Neural cell (in vitro differentiated cells): ENCODE measurements at regions not wholly inside any gene's neighbourhood (a gene's known extent, or its start where the extent isn't known, plus 50 kb on each side); places are given as distances from the start of the nearest gene placed in this dataset.

Experiments
- EP300 ChIP-seq: fragments of 450-650 bp; conservative IDR thresholded peaks from 2 replicates; pipeline ENCODE4 v1.6.1; 2014; ENCODE audit warnings: antibody characterized with exemption, mild to moderate bottlenecking, moderate library complexity; ENCODE audit not compliant: poor library complexity, severe bottlenecking
- EZH2 ChIP-seq: fragments of 200-600, 300-800 bp; shearing (Covaris generic), sonication (generic); IDR thresholded peaks from 2 replicates; pipeline ENCODE4 v1.6.1; 2014; ENCODE audit warnings: antibody characterized with exemption, low read length, borderline replicate concordance, mild to moderate bottlenecking; ENCODE audit not compliant: insufficient read depth, poor library complexity, severe bottlenecking
- TAF1 ChIP-seq: IDR thresholded peaks from 2 replicates; pipeline ENCODE4 v1.6.1; 2012; ENCODE audit warnings: low read depth
- TF ChIP-seq, protein P1 (sequence below): fragments of 450-650 bp; IDR thresholded peaks from 2 replicates; pipeline ENCODE4 v1.5.1; 2014; ENCODE audit warnings: antibody characterized with exemption, mild to moderate bottlenecking, moderate library complexity; ENCODE audit not compliant: poor library complexity, severe bottlenecking
- TF ChIP-seq, protein P2 (sequence below): IDR thresholded peaks from 2 replicates; pipeline ENCODE4 v1.6.1; 2012; ENCODE audit warnings: borderline replicate concordance

DNA sequence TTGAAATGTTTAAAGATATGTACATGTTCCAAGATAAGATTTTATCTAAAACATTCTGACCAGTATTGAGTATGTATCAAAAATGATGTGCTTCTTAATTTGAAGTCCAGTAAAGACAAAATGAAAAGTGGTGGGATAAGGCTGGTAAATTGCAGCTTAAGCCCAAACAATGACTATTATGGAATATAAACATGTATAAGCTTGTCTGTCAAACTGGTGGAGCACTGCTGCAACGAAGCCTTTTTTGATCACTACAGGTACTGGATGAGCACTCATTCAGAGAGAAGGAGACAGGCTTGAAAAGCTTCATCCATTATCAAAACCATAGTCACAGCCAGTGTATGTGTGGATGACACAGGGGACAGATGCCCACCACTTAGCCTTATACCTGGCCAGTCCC, 138.4 kb downstream of the ATP23 start:
- TF ChIP-seq, protein P1, sequence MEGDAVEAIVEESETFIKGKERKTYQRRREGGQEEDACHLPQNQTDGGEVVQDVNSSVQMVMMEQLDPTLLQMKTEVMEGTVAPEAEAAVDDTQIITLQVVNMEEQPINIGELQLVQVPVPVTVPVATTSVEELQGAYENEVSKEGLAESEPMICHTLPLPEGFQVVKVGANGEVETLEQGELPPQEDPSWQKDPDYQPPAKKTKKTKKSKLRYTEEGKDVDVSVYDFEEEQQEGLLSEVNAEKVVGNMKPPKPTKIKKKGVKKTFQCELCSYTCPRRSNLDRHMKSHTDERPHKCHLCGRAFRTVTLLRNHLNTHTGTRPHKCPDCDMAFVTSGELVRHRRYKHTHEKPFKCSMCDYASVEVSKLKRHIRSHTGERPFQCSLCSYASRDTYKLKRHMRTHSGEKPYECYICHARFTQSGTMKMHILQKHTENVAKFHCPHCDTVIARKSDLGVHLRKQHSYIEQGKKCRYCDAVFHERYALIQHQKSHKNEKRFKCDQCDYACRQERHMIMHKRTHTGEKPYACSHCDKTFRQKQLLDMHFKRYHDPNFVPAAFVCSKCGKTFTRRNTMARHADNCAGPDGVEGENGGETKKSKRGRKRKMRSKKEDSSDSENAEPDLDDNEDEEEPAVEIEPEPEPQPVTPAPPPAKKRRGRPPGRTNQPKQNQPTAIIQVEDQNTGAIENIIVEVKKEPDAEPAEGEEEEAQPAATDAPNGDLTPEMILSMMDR = no peak
- TF ChIP-seq EZH2 = no peak
- no peak for TF ChIP-seq EP300
- TF ChIP-seq, protein P2, sequence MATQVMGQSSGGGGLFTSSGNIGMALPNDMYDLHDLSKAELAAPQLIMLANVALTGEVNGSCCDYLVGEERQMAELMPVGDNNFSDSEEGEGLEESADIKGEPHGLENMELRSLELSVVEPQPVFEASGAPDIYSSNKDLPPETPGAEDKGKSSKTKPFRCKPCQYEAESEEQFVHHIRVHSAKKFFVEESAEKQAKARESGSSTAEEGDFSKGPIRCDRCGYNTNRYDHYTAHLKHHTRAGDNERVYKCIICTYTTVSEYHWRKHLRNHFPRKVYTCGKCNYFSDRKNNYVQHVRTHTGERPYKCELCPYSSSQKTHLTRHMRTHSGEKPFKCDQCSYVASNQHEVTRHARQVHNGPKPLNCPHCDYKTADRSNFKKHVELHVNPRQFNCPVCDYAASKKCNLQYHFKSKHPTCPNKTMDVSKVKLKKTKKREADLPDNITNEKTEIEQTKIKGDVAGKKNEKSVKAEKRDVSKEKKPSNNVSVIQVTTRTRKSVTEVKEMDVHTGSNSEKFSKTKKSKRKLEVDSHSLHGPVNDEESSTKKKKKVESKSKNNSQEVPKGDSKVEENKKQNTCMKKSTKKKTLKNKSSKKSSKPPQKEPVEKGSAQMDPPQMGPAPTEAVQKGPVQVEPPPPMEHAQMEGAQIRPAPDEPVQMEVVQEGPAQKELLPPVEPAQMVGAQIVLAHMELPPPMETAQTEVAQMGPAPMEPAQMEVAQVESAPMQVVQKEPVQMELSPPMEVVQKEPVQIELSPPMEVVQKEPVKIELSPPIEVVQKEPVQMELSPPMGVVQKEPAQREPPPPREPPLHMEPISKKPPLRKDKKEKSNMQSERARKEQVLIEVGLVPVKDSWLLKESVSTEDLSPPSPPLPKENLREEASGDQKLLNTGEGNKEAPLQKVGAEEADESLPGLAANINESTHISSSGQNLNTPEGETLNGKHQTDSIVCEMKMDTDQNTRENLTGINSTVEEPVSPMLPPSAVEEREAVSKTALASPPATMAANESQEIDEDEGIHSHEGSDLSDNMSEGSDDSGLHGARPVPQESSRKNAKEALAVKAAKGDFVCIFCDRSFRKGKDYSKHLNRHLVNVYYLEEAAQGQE = no peak
- no peak for TF ChIP-seq TAF1
